ENCODE measurements at regions not wholly inside any gene's neighbourhood (a gene's known extent, or its start where the extent isn't known, plus 50 kb on each side); places are given as distances from the start of the nearest gene placed in this dataset.

DNA sequence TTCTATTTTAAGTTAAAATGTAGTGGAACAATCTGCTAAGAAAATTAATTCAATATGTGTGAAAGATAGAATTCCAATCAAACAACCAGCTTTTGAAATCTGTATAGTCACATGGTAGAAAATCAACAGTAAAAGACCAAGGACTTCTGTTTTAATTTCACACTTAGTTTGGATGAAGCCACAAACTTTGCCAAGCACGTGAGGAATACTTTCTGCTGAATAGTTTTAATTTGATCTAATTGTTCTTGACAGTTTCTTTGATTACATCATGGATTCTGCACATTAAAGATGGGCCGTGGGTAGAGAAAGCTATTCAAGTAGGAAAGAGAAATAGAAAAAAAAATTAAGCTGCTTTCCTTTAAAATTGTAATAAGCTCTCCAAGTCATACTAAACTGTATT lies 137.9 kb upstream of the FAM241A start:
- WGBS (ENCODE audit: insufficient coverage), result no CpG with 5 or more reads among the region's 2 CpGs
- H3K27me3 Mint-ChIP-seq (ENCODE audit: low read depth in 3 of 3), result peaks cover 0 to 6% (median 2%) of the 10 kb centered on the region in 3 donors
- no peak overlapping the region for H3K27ac ChIP-seq (ENCODE audit: low read depth in 1 of 2, low read length in 2 of 2)
- H3K9me3 ChIP-seq (replicated peaks in 1 of 2; ENCODE audit: control insufficient read depth in 1 of 2, insufficient read depth in 1 of 2, low read length in 2 of 2), result no peaks in the 10 kb centered on the region
- intact Hi-C loops (cut with micrococcal nuclease), result no loop called here
- TF ChIP-seq, protein P1, sequence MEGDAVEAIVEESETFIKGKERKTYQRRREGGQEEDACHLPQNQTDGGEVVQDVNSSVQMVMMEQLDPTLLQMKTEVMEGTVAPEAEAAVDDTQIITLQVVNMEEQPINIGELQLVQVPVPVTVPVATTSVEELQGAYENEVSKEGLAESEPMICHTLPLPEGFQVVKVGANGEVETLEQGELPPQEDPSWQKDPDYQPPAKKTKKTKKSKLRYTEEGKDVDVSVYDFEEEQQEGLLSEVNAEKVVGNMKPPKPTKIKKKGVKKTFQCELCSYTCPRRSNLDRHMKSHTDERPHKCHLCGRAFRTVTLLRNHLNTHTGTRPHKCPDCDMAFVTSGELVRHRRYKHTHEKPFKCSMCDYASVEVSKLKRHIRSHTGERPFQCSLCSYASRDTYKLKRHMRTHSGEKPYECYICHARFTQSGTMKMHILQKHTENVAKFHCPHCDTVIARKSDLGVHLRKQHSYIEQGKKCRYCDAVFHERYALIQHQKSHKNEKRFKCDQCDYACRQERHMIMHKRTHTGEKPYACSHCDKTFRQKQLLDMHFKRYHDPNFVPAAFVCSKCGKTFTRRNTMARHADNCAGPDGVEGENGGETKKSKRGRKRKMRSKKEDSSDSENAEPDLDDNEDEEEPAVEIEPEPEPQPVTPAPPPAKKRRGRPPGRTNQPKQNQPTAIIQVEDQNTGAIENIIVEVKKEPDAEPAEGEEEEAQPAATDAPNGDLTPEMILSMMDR (IDR thresholded peaks at IDR 0.05), result no peak
- no peak overlapping the region for H3K4me3 ChIP-seq (replicated peaks in 1 of 3; ENCODE audit: low read depth in 2 of 3, low read length in 3 of 3)
- H3K27ac Mint-ChIP-seq, result peak overlapping the region in 1 of 7 donors; percentile 0
- no peak overlapping the region for H2AFZ ChIP-seq (ENCODE audit: insufficient read depth, low read depth, low read length, poor library complexity, severe bottlenecking)
- H3K79me2 ChIP-seq (ENCODE audit: insufficient read depth, low read length), result no peaks in the 10 kb centered on the region
- H3K4me1 Mint-ChIP-seq, result peaks cover 4% of the 10 kb centered on the region
- no peak overlapping the region for H3K9ac ChIP-seq (ENCODE audit: insufficient read depth, low read length, poor library complexity, severe bottlenecking)
- no peaks in the 10 kb centered on the region for H4K20me1 ChIP-seq (ENCODE audit: insufficient read depth, low read length)
- no peak overlapping the region for H3K4me2 ChIP-seq (replicated peaks; ENCODE audit: extremely low read depth, low read length, poor library complexity, severe bottlenecking)
- DNase-seq, result no peak
- peaks cover 0 to 2% of the 10 kb centered on the region in 2 donors for H3K27me3 ChIP-seq (ENCODE audit: control insufficient read depth in 2 of 2, insufficient read depth in 2 of 2, low read length in 2 of 2)
- H3K4me3 Mint-ChIP-seq, result no peak overlapping the region
- H3K4me1 ChIP-seq (ENCODE audit: control insufficient read depth in 1 of 2, insufficient read depth in 2 of 2, low read length in 2 of 2), result no peaks in the 10 kb centered on the region
- no peaks in the 10 kb centered on the region for H3K36me3 Mint-ChIP-seq
- no peaks in the 10 kb centered on the region for H3K9me3 Mint-ChIP-seq
- no peaks in the 10 kb centered on the region for H3K36me3 ChIP-seq (replicated peaks in 1 of 2; ENCODE audit: control insufficient read depth in 1 of 2, insufficient read depth in 2 of 2, low read length in 2 of 2)

DNA sequence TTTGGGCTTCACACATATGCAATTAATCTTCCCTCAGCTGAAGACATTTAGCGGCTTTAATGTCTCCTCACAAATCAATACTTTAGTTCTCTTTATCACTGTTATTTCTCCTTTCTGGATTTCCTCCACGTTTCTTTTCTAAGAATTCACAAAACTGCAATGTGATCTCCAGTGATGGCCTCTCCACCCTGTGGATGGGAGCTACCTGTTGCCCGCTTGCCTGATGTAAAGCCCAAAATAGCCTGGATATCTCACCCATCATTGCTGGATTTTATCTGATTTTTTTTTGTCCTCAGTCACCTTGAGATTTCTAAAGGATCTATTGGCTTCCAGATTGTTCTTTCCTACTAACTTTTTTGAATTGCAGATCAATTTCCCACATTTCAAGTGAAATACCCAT lies 129.3 kb upstream of the FAM241A start:
- Mint-ChIP-seq H3K4me1 (no peaks in the 10 kb centered on the region), H3K4me3 (no peak overlapping the region), H3K27me3 (ENCODE audit: low read depth in 3 of 3) (peaks cover 4 to 12% (median 5%) of the 10 kb centered on the region in 3 donors), H3K9me3 (no peaks in the 10 kb centered on the region), H3K27ac (no peak overlapping the region), H3K36me3 (no peaks in the 10 kb centered on the region)
- Histone ChIP-seq H3K4me3 (replicated peaks in 1 of 3; ENCODE audit: low read depth in 2 of 3, low read length in 3 of 3) (no peak overlapping the region), H3K27me3 (ENCODE audit: control insufficient read depth in 2 of 2, insufficient read depth in 2 of 2, low read length in 2 of 2) (peaks cover 0 to 3% of the 10 kb centered on the region in 2 donors), H3K9ac (ENCODE audit: insufficient read depth, low read length, poor library complexity, severe bottlenecking) (no peak overlapping the region), H3K4me2 (replicated peaks; ENCODE audit: extremely low read depth, low read length, poor library complexity, severe bottlenecking) (no peak overlapping the region), H4K20me1 (ENCODE audit: insufficient read depth, low read length) (no peaks in the 10 kb centered on the region), H2AFZ (ENCODE audit: insufficient read depth, low read depth, low read length, poor library complexity, severe bottlenecking) (no peak overlapping the region), H3K79me2 (ENCODE audit: insufficient read depth, low read length) (no peaks in the 10 kb centered on the region), H3K4me1 (ENCODE audit: control insufficient read depth in 1 of 2, insufficient read depth in 2 of 2, low read length in 2 of 2) (no peaks in the 10 kb centered on the region), H3K9me3 (replicated peaks in 1 of 2; ENCODE audit: control insufficient read depth in 1 of 2, insufficient read depth in 1 of 2, low read length in 2 of 2) (no peaks in the 10 kb centered on the region), H3K27ac (ENCODE audit: low read depth in 1 of 2, low read length in 2 of 2) (no peak overlapping the region), H3K36me3 (replicated peaks in 1 of 2; ENCODE audit: control insufficient read depth in 1 of 2, insufficient read depth in 2 of 2, low read length in 2 of 2) (no peaks in the 10 kb centered on the region)
- TF ChIP-seq, protein P1 (IDR thresholded peaks at IDR 0.05), result no peak
- intact Hi-C loops (cut with micrococcal nuclease), result no loop called here
- no peak for DNase-seq
- 89% methylated on average over 3 of the region's 3 CpGs for WGBS (ENCODE audit: insufficient coverage)

Measured in CD14-positive monocyte (primary cell).